SK-N-MC (cell line): ENCODE measurements at regions not wholly inside any gene's neighbourhood (a gene's known extent, or its start where the extent isn't known, plus 50 kb on each side); places are given as distances from the start of the nearest gene placed in this dataset.

Experiments
- DNase-seq: peaks from one replicate; pipeline ENCODE4 v3.0.0-alpha.2; 2011; ENCODE audit warnings: low read depth, low spot score
- H3K27ac ChIP-seq: fragments of 200-600 bp; sonication (generic); 2 replicates; pipeline ENCODE4 v1.5.1; 2016; ENCODE audit warnings: mixed run types
- H3K36me3 ChIP-seq: fragments of 200-600 bp; sonication (generic); 2 replicates; pipeline ENCODE4 v1.6.1; 2017; ENCODE audit warnings: antibody characterized with exemption, low read length, mixed read lengths; ENCODE audit not compliant: insufficient read depth
- H3K4me3 ChIP-seq: fragments of 200-600 bp; sonication (generic); 2 replicates; pipeline ENCODE4 v1.5.1; 2016
- H3K9ac ChIP-seq: fragments of 200-600 bp; sonication (generic); 2 replicates; pipeline ENCODE4 v1.8.0; 2017; ENCODE audit warnings: mixed run types, mixed read lengths; ENCODE audit not compliant: insufficient read length
- H3K9me3 ChIP-seq: fragments of 200-600 bp; sonication (generic); 2 replicates; pipeline ENCODE4 v1.6.1; 2017; ENCODE audit warnings: low read depth, mild to moderate bottlenecking, antibody characterized with exemption, low read length, moderate library complexity, mixed read lengths
- EZH2 ChIP-seq: fragments of 200-600 bp; sonication (generic); IDR thresholded peaks from one replicate; pipeline ENCODE4 v1.6.1; 2017; ENCODE audit warnings: antibody characterized with exemption
- FOXP2 ChIP-seq: optimal IDR thresholded peaks from 2 replicates; pipeline ENCODE3; 2011; ENCODE audit warnings: mild to moderate bottlenecking, moderate library complexity; ENCODE audit not compliant: insufficient read depth; ENCODE audit errors: extremely low read length, control extremely low read depth
- POLR2AphosphoS5 ChIP-seq: IDR thresholded peaks from 2 replicates; pipeline ENCODE4 v1.6.1; 2012; ENCODE audit warnings: mild to moderate bottlenecking, low read depth, low read length, borderline replicate concordance

GRCh38 chr14:76937181-76938091 is 91.1 kb downstream of the IRF2BPL start:
- Histone ChIP-seq H3K9me3 (no peaks in the 10 kb centered on the region), H3K36me3 (no peaks in the 10 kb centered on the region), H3K27ac (no peak overlapping the region), H3K9ac (no peak overlapping the region), H3K4me3 (no peak overlapping the region)
- TF ChIP-seq EZH2 (no peak), POLR2AphosphoS5 (no peak), FOXP2 (no peak)
- no peak for DNase-seq

- H3K27ac ChIP-seq, result no peak overlapping the region
- TF ChIP-seq EZH2, result no peak
- TF ChIP-seq FOXP2, result no peak
- no peak for TF ChIP-seq POLR2AphosphoS5
- no peak for DNase-seq
- no peak overlapping the region for H3K4me3 ChIP-seq
- H3K36me3 ChIP-seq, result no peaks in the 10 kb centered on the region
- no peak overlapping the region for H3K9ac ChIP-seq
- no peaks in the 10 kb centered on the region for H3K9me3 ChIP-seq
Measured at GRCh38 chr14:76936483-76936882, 92.0 kb downstream of the IRF2BPL start.

- Histone ChIP-seq H3K9ac (no peak overlapping the region), H3K36me3 (no peaks in the 10 kb centered on the region), H3K27ac (no peak overlapping the region), H3K9me3 (no peaks in the 10 kb centered on the region), H3K4me3 (no peak overlapping the region)
- no peak for TF ChIP-seq EZH2
- no peak for TF ChIP-seq POLR2AphosphoS5
- no peak for TF ChIP-seq FOXP2
- DNase-seq, result no peak
Measured at GRCh38 chr14:76933515-76933914, 95.0 kb downstream of the IRF2BPL start.

- no peak overlapping the region for H3K27ac ChIP-seq
- TF ChIP-seq POLR2AphosphoS5, result no peak
- no peak for TF ChIP-seq FOXP2
- no peak for TF ChIP-seq EZH2
- no peak overlapping the region for H3K9ac ChIP-seq
- DNase-seq, result no peak
- H3K9me3 ChIP-seq, result no peaks in the 10 kb centered on the region
- no peaks in the 10 kb centered on the region for H3K36me3 ChIP-seq
- no peak overlapping the region for H3K4me3 ChIP-seq
Measured at GRCh38 chr14:76931631-76932402, 96.7 kb downstream of the IRF2BPL start.

GRCh38 chr14:76930549-76930948 is 98.0 kb downstream of the IRF2BPL start:
- no peak overlapping the region for H3K4me3 ChIP-seq
- no peak for DNase-seq
- H3K27ac ChIP-seq, result no peak overlapping the region
- no peak for TF ChIP-seq FOXP2
- TF ChIP-seq EZH2, result no peak
- TF ChIP-seq POLR2AphosphoS5, result no peak
- H3K36me3 ChIP-seq, result no peaks in the 10 kb centered on the region
- H3K9ac ChIP-seq, result no peak overlapping the region
- no peaks in the 10 kb centered on the region for H3K9me3 ChIP-seq

GRCh38 chr14:76929927-76930326 is 98.6 kb downstream of the IRF2BPL start:
- Histone ChIP-seq H3K36me3 (no peaks in the 10 kb centered on the region), H3K9me3 (no peaks in the 10 kb centered on the region), H3K27ac (no peak overlapping the region), H3K4me3 (no peak overlapping the region), H3K9ac (no peak overlapping the region)
- no peak; the same call in 1 of the 2 replicates for TF ChIP-seq POLR2AphosphoS5
- no peak for TF ChIP-seq EZH2
- TF ChIP-seq FOXP2, result no peak
- no peak for DNase-seq

- no peaks in the 10 kb centered on the region for H3K9me3 ChIP-seq
- TF ChIP-seq FOXP2, result no peak
- no peak for TF ChIP-seq EZH2
- TF ChIP-seq POLR2AphosphoS5, result no peak
- no peak for DNase-seq
- no peak overlapping the region for H3K27ac ChIP-seq
- H3K9ac ChIP-seq, result no peak overlapping the region
- no peak overlapping the region for H3K4me3 ChIP-seq
- H3K36me3 ChIP-seq, result no peaks in the 10 kb centered on the region
Measured at GRCh38 chr14:76927971-76928700, 100.4 kb downstream of the IRF2BPL start.

GRCh38 chr14:76926521-76927251 is 100.5 kb downstream of the LRRC74A start:
- H3K36me3 ChIP-seq, result no peaks in the 10 kb centered on the region
- H3K9ac ChIP-seq, result no peak overlapping the region
- H3K9me3 ChIP-seq, result no peaks in the 10 kb centered on the region
- TF ChIP-seq EZH2, result no peak
- no peak for TF ChIP-seq FOXP2
- TF ChIP-seq POLR2AphosphoS5, result no peak
- no peak overlapping the region for H3K27ac ChIP-seq
- DNase-seq, result no peak
- no peak overlapping the region for H3K4me3 ChIP-seq
